ENCODE measurements at regions not wholly inside any gene's neighbourhood (a gene's known extent, or its start where the extent isn't known, plus 50 kb on each side); places are given as distances from the start of the nearest gene placed in this dataset.

- TF ChIP-seq CTCF (conservative IDR thresholded peaks at IDR 0.05) (no peak), ZFX (IDR thresholded peaks at IDR 0.05) (no peak)
These were observed 396.4 kb upstream of the MEX3C start for GRCh38 chr18:51593931-51594330.

All from C4-2B (cell line).